A549 (cell line): ENCODE measurements at regions not wholly inside any gene's neighbourhood (a gene's known extent, or its start where the extent isn't known, plus 50 kb on each side); places are given as distances from the start of the nearest gene placed in this dataset.

Experiments used
- ATAC-seq, 2 experiments: fragments of 200-7000 bp in 1 of 2; fragments of >200 bp in 1 of 2; cut with Nextera tagmentation in 1 of 2; cut with Tn5 transposase in 1 of 2; 3 replicates each; pipeline versions ENCODE4 v1.8.0 to v1.9.1; 2018 to 2020; ENCODE audit warnings: mild to moderate bottlenecking in 1 of 2, moderate library complexity in 1 of 2
- CTCF ChIA-PET: fragments of 300-600 bp; sonication (Branson Sonifier 250); formaldehyde crosslinking; extraction: SDS; loops from one replicate; lab custom pipeline; 2021; ENCODE audit warnings: antibody characterized with exemption, inconsistent platforms; lab: Yijun Ruan, JAX
- POLR2A ChIA-PET: fragments of 350-600 bp; formaldehyde crosslinking; extraction: SDS; loops from one replicate; lab custom pipeline; 2021; ENCODE audit warnings: antibody characterized with exemption, inconsistent platforms; lab: Yijun Ruan, JAX
- DNase-seq, 2 experiments: peaks; one replicate each; pipeline versions ENCODE4 v3.0.0 to v3.0.0-alpha.2; 2011 to 2016; ENCODE audit warnings: low read depth in 1 of 2, low spot score in 1 of 2
- FAIRE-seq: peaks from 2 replicates; lab custom pipeline; 2011; peaks lifted over from hg19 to GRCh38; lab: Jason Lieb, UNC
- H3K27ac ChIP-seq, 2 experiments: fragments of >200 bp; sonication (Bioruptor Twin); formaldehyde crosslinking; 3 replicates each; pipeline ENCODE4 v1.5.1; 2016 to 2017
- H3K4me1 ChIP-seq: fragments of >200 bp; sonication (Bioruptor Twin); formaldehyde crosslinking; 3 replicates; pipeline ENCODE4 v1.6.1; 2016
- H3K4me2 ChIP-seq: fragments of >200 bp; sonication (Bioruptor Twin); formaldehyde crosslinking; 3 replicates; pipeline ENCODE4 v1.6.1; 2016
- H3K4me3 ChIP-seq: fragments of >200 bp; sonication (Bioruptor Twin); formaldehyde crosslinking; 3 replicates; pipeline ENCODE4 v1.5.1; 2016
- H3K9me3 ChIP-seq: fragments of >200 bp; sonication (Bioruptor Twin); formaldehyde crosslinking; 3 replicates; pipeline ENCODE4 v1.6.1; 2016
- BHLHE40 ChIP-seq: IDR thresholded peaks from 2 replicates; pipeline ENCODE4 v1.6.1; 2012; ENCODE audit warnings: low read depth, low read length, inconsistent platforms
- CBX8 ChIP-seq: fragments of 200-600 bp; sonication (generic); IDR thresholded peaks from 2 replicates; pipeline ENCODE4 v1.6.1; 2016
- CHD4 ChIP-seq: fragments of 200-600 bp; sonication (generic); IDR thresholded peaks from 2 replicates; pipeline ENCODE4 v1.6.1; 2016; ENCODE audit warnings: antibody characterized with exemption, mild to moderate bottlenecking, borderline replicate concordance
- E2F6 ChIP-seq: IDR thresholded peaks from 2 replicates; pipeline ENCODE4 v1.6.1; 2012; ENCODE audit warnings: low read depth, borderline replicate concordance
- EHF ChIP-seq: fragments of 250-450 bp; sonication (Bioruptor Pico); IDR thresholded peaks from 2 replicates; pipeline ENCODE4 v1.5.0; 2020; ENCODE audit warnings: mild to moderate bottlenecking
- ELK1 ChIP-seq: fragments of 150-350 bp; IDR thresholded peaks from 2 replicates; pipeline ENCODE4 v1.6.1; 2014; ENCODE audit warnings: low read depth, mild to moderate bottlenecking, low read length
- FOSB ChIP-seq: fragments of 250-450 bp; sonication (Bioruptor Pico); IDR thresholded peaks from 2 replicates; pipeline ENCODE4 v1.5.0; 2020; ENCODE audit warnings: mild to moderate bottlenecking, moderate library complexity
- FOSL2 ChIP-seq, 2 experiments: fragments of 450-650 bp in 1 of 2; fragments of >200 bp in 1 of 2; sonication (Bioruptor Twin) in 1 of 2; formaldehyde crosslinking; IDR thresholded peaks; 2 replicates each; pipeline versions ENCODE4 v1.5.0 to v1.6.1; 2016 to 2020; ENCODE audit warnings: mild to moderate bottlenecking in 1 of 2, moderate library complexity in 1 of 2
- GATA3 ChIP-seq: IDR thresholded peaks from 2 replicates; pipeline ENCODE4 v1.6.1; 2012; ENCODE audit warnings: borderline replicate concordance
- MYC ChIP-seq: IDR thresholded peaks from 2 replicates; pipeline ENCODE4 v1.6.1; 2012; ENCODE audit warnings: mild to moderate bottlenecking, inconsistent platforms, low read length, improper control_type of control experiment, borderline replicate concordance
- NFE2L2 ChIP-seq: fragments of 150-350 bp; conservative IDR thresholded peaks from 2 replicates; pipeline ENCODE4 v1.6.1; 2014; ENCODE audit warnings: low read length
- NR3C1 ChIP-seq: fragments of >200 bp; sonication (Bioruptor Twin); formaldehyde crosslinking; IDR thresholded peaks from 3 replicates; pipeline ENCODE4 v1.6.1; 2017
- PBX3 ChIP-seq: IDR thresholded peaks from 2 replicates; pipeline ENCODE4 v1.6.1; 2012
- POLR2AphosphoS2 ChIP-seq: conservative IDR thresholded peaks from 2 replicates; pipeline ENCODE4 v1.6.1; 2012; ENCODE audit warnings: low read length, improper control_type of control experiment, inconsistent platforms
- ZC3H11A ChIP-seq: fragments of 450-650 bp; IDR thresholded peaks from 2 replicates; pipeline ENCODE4 v1.6.1; 2014; ENCODE audit warnings: antibody characterized with exemption, mild to moderate bottlenecking
- ZFP36 ChIP-seq: fragments of 450-650 bp; IDR thresholded peaks from 2 replicates; pipeline ENCODE4 v1.6.1; 2014; ENCODE audit warnings: borderline replicate concordance; ENCODE audit not compliant: partially characterized antibody
- WGBS: methylation state at CpG from one replicate; pipeline ENCODE4 v1.1.6; 2017; ENCODE audit errors: missing lambda C conversion rate; 5-methylcytosine and 5-hydroxymethylcytosine counted together

GRCh38 chrX:110408949-110409588 is 50.4 kb downstream of the RTL9 start:
- Histone ChIP-seq H3K4me3 (no peak overlapping the region), H3K9me3 (no peaks in the 10 kb centered on the region), H3K4me1 (peaks cover 18% of the 10 kb centered on the region), H3K27ac (peak overlapping the region in 1 of 2 experiments; percentile 71; a peak in 2 of 6 replicates), H3K4me2 (no peak overlapping the region)
- POLR2A ChIA-PET = no interaction called here
- FAIRE-seq = no peak
- DNase-seq = no peak
- CTCF ChIA-PET = interaction anchor here (0.6 to 27.0 kb wide), 26 partner anchors 9 to 522 kb away, joined by 3 to 848 read pairs (median 4); partner anchors contain the start of gene AMMECR1
- ATAC-seq = no peak
- TF ChIP-seq MYC (no peak), PBX3 (no peak), GATA3 (no peak), FOSB (no peak), CHD4 (no peak)
- 67% methylated on average over 9 of the region's 9 CpGs for WGBS

- H3K4me3 ChIP-seq = no peak overlapping the region
- H3K9me3 ChIP-seq = no peaks in the 10 kb centered on the region
- TF ChIP-seq FOSL2 (IDR thresholded peaks at IDR 0.05) = no peak
- peak; percentile 48; the same call in 1 of the 2 replicates for TF ChIP-seq FOSL2 (CRISPR knock-in tag; IDR thresholded peaks at IDR 0.05)
- no peak for TF ChIP-seq ZFP36
- TF ChIP-seq, all 56 proteins: peak for 1
- ChIA-PET POLR2A (no interaction called here), CTCF (interaction anchor here (0.6 to 27.0 kb wide), 8 partner anchors 8 to 523 kb away, joined by 3 to 848 read pairs (median 5); no protein-coding TSS in a partner anchor)
- ATAC-seq (no peak), DNase-seq (peak in 1 of 2 experiments; percentile 24), FAIRE-seq (no peak)
- Histone ChIP-seq H3K27ac (peak overlapping the region in 1 of 2 experiments; percentile 71; a peak in 4 of 6 replicates), H3K4me2 (peak overlapping the region; percentile 40; the same call in 2 of the 3 replicates), H3K4me1 (peaks cover 19% of the 10 kb centered on the region)
- WGBS = 6% methylated on average over 6 of the region's 6 CpGs
Observed at GRCh38 chrX:110409925-110410324, 51.3 kb downstream of the RTL9 start.

- H3K27ac ChIP-seq = peak overlapping the region in 1 of 2 experiments; percentile 71; a peak in 3 of 6 replicates
- no peak for TF ChIP-seq EHF (CRISPR knock-in tag)
- TF ChIP-seq GATA3 = no peak
- TF ChIP-seq PBX3 = no peak
- no peak for TF ChIP-seq POLR2AphosphoS2
- no peak for TF ChIP-seq ZC3H11A
- TF ChIP-seq E2F6 = no peak
- no peak for TF ChIP-seq NR3C1
- no peak for TF ChIP-seq BHLHE40
- TF ChIP-seq NFE2L2 = no peak
- TF ChIP-seq CBX8 = no peak
- no peak for TF ChIP-seq ELK1
- TF ChIP-seq, all 56 proteins: peak for 0
- WGBS = 82% methylated on average over 5 of the region's 5 CpGs
- peak overlapping the region; percentile 40; the same call in 1 of the 3 replicates for H3K4me2 ChIP-seq
- no peak for ATAC-seq
- POLR2A ChIA-PET = no interaction called here
- peak; percentile 43 for FAIRE-seq
- no peak for DNase-seq
- no peak overlapping the region for H3K4me3 ChIP-seq
- H3K4me1 ChIP-seq = peaks cover 25% of the 10 kb centered on the region
- H3K9me3 ChIP-seq = no peaks in the 10 kb centered on the region
- CTCF ChIA-PET = interaction anchor here (0.6 to 27.0 kb wide), 5 partner anchors 13 to 265 kb away, joined by 3 to 848 read pairs (median 3); no protein-coding TSS in a partner anchor
Observed at GRCh38 chrX:110410603-110411002, 52.0 kb downstream of the RTL9 start.
